Caco-2 (cell line): ENCODE measurements at regions not wholly inside any gene's neighbourhood (a gene's known extent, or its start where the extent isn't known, plus 50 kb on each side); places are given as distances from the start of the nearest gene placed in this dataset.

ENCODE experiments used
- BruUV-seq: library from RNA; stranded (reverse); fragments of 400-500 nt; replicated peaks from 2 replicates; lab custom pipeline; 2021; lab: Mats Ljungman, UMichigan
- CTCF ChIA-PET: fragments of 300-600 bp; sonication (Branson Sonifier 250); formaldehyde crosslinking; loops from one replicate; lab custom pipeline; 2022; ENCODE audit warnings: antibody characterized with exemption; lab: Charles Lee
- POLR2A ChIA-PET: fragments of 300-600 bp; sonication (Branson Sonifier 250); formaldehyde crosslinking; loops from one replicate; lab custom pipeline; 2022; ENCODE audit warnings: antibody characterized with exemption; lab: Charles Lee
- DNase-seq, 2 experiments: peaks; one replicate each; pipeline versions ENCODE4 v3.0.0 to v3.0.0-alpha.2; 2020 to 2022
- H3K27me3 ChIP-seq: replicated peaks from 2 replicates; pipeline ENCODE4 v1.6.0; 2011; ENCODE audit warnings: low read length; ENCODE audit not compliant: control insufficient read depth, insufficient read depth
- H3K36me3 ChIP-seq: 2 replicates; pipeline ENCODE4 v1.5.1; 2011; ENCODE audit warnings: low read length; ENCODE audit not compliant: control insufficient read depth, insufficient read depth
- H3K4me1 ChIP-seq: fragments of 250-450 bp; sonication (Bioruptor Pico); 2 replicates; pipeline ENCODE4 v1.5.1; 2020; ENCODE audit warnings: mild to moderate bottlenecking
- H3K4me3 ChIP-seq: 2 replicates; pipeline ENCODE4 v1.5.1; 2011; ENCODE audit warnings: low read depth, mild to moderate bottlenecking, control low read depth, low read length
- H3K9me3 ChIP-seq: fragments of 250-450 bp; sonication (Bioruptor Pico); 2 replicates; pipeline ENCODE4 v1.5.1; 2020; ENCODE audit warnings: mild to moderate bottlenecking, moderate library complexity
- H3K27ac Mint-ChIP-seq: one replicate; pipeline ENCODE4 v1.8.0; 2022; ENCODE audit warnings: mixed read lengths; ENCODE audit not compliant: unreplicated experiment
- H3K27me3 Mint-ChIP-seq: one replicate; pipeline ENCODE4 v1.8.0; 2022; ENCODE audit warnings: mixed read lengths; ENCODE audit not compliant: insufficient read depth, unreplicated experiment
- H3K36me3 Mint-ChIP-seq: one replicate; pipeline ENCODE4 v1.8.0; 2022; ENCODE audit warnings: mild to moderate bottlenecking, mixed read lengths; ENCODE audit not compliant: insufficient read depth, unreplicated experiment
- H3K4me1 Mint-ChIP-seq: one replicate; pipeline ENCODE4 v1.8.0; 2022; ENCODE audit warnings: low read depth, mixed read lengths; ENCODE audit not compliant: unreplicated experiment
- H3K4me3 Mint-ChIP-seq: one replicate; pipeline ENCODE4 v1.8.0; 2022; ENCODE audit warnings: mild to moderate bottlenecking, moderate library complexity, mixed read lengths; ENCODE audit not compliant: unreplicated experiment
- H3K9me3 Mint-ChIP-seq: one replicate; pipeline ENCODE4 v1.8.0; 2022; ENCODE audit warnings: mixed read lengths; ENCODE audit not compliant: unreplicated experiment
- CTCF ChIP-seq, 2 experiments: fragments of 200-600 bp in 1 of 2; IDR thresholded peaks; 1 replicate in 1 of 2; 2 replicates in 1 of 2; pipeline versions ENCODE4 v1.5.1 to v1.8.0; 2011 to 2022; ENCODE audit warnings: antibody characterized with exemption in 1 of 2, control low read depth in 1 of 2, inconsistent platforms in 1 of 2, low read depth in 1 of 2, low read length in 1 of 2, mild to moderate bottlenecking in 1 of 2, moderate library complexity in 1 of 2; ENCODE audit not compliant: insufficient read depth in 1 of 2, severe bottlenecking in 1 of 2, unreplicated experiment in 1 of 2
- intact Hi-C: fragments of 100-400 bp; cut with micrococcal nuclease; formaldehyde crosslinking; loops from one replicate; pipeline ENCODE4 v1.10.0; 2022; ENCODE audit not compliant: unreplicated experiment

- no TSS peak for BruUV-seq
- Histone ChIP-seq H3K9me3 (no peaks in the 10 kb centered on the region; the same call in 1 of the 2 replicates), H3K36me3 (no peaks in the 10 kb centered on the region), H3K4me3 (no peak overlapping the region), H3K27me3 (no peaks in the 10 kb centered on the region), H3K4me1 (peaks cover 24% of the 10 kb centered on the region)
- ChIA-PET CTCF (no interaction called here), POLR2A (interaction anchor here (0.6 kb wide), 1 partner anchor 1795 kb away, joined by 5 read pairs; no protein-coding TSS in a partner anchor)
- peak; percentile 39 to 53 for DNase-seq
- Mint-ChIP-seq H3K4me1 (peaks cover 14% of the 10 kb centered on the region), H3K27me3 (no peaks in the 10 kb centered on the region), H3K36me3 (no peaks in the 10 kb centered on the region), H3K27ac (peak overlapping the region; percentile 92), H3K4me3 (peak overlapping the region; percentile 49), H3K9me3 (peaks cover 11% of the 10 kb centered on the region)
- intact Hi-C loops = no loop called here
- TF ChIP-seq CTCF (IDR thresholded peaks at IDR 0.05; ENCODE audit: insufficient read depth in 1 of 2, low read depth in 1 of 2, low read length in 1 of 2, severe bottlenecking in 1 of 2, unreplicated experiment in 1 of 2) = no peak
Observed at GRCh38 chr6:95294043-95294442, 283.3 kb upstream of the MANEA start.

- intact Hi-C loops = no loop called here
- DNase-seq = no peak
- CTCF ChIA-PET = no interaction called here
- no peaks in the 10 kb centered on the region for H3K4me1 ChIP-seq
- BruUV-seq = no TSS peak
- POLR2A ChIA-PET = no interaction called here
- H3K36me3 ChIP-seq = no peaks in the 10 kb centered on the region
- no peak for TF ChIP-seq CTCF (IDR thresholded peaks at IDR 0.05; ENCODE audit: insufficient read depth in 1 of 2, low read depth in 1 of 2, low read length in 1 of 2, severe bottlenecking in 1 of 2, unreplicated experiment in 1 of 2)
- no peak overlapping the region for H3K4me3 ChIP-seq
- Mint-ChIP-seq H3K27ac (no peak overlapping the region), H3K4me3 (no peak overlapping the region), H3K27me3 (no peaks in the 10 kb centered on the region), H3K36me3 (no peaks in the 10 kb centered on the region), H3K4me1 (no peaks in the 10 kb centered on the region), H3K9me3 (no peaks in the 10 kb centered on the region)
- H3K27me3 ChIP-seq = no peaks in the 10 kb centered on the region
- H3K9me3 ChIP-seq = no peaks in the 10 kb centered on the region
Observed at GRCh38 chr6:95309545-95309944, 267.8 kb upstream of the MANEA start.

GRCh38 chr6:95318137-95318536 is 259.2 kb upstream of the MANEA start:
- CTCF ChIA-PET = no interaction called here
- Histone ChIP-seq H3K4me3 (no peak overlapping the region), H3K4me1 (no peaks in the 10 kb centered on the region), H3K36me3 (no peaks in the 10 kb centered on the region), H3K9me3 (no peaks in the 10 kb centered on the region), H3K27me3 (no peaks in the 10 kb centered on the region)
- H3K4me1 Mint-ChIP-seq = no peaks in the 10 kb centered on the region
- no peak overlapping the region for H3K4me3 Mint-ChIP-seq
- no peak overlapping the region for H3K27ac Mint-ChIP-seq
- no peak for TF ChIP-seq CTCF (IDR thresholded peaks at IDR 0.05; ENCODE audit: insufficient read depth in 1 of 2, low read depth in 1 of 2, low read length in 1 of 2, severe bottlenecking in 1 of 2, unreplicated experiment in 1 of 2)
- no peak for DNase-seq
- H3K27me3 Mint-ChIP-seq = no peaks in the 10 kb centered on the region
- POLR2A ChIA-PET = no interaction called here
- no peaks in the 10 kb centered on the region for H3K9me3 Mint-ChIP-seq
- no TSS peak for BruUV-seq
- no peaks in the 10 kb centered on the region for H3K36me3 Mint-ChIP-seq
- intact Hi-C loops = no loop called here
